Epithelial cell of proximal tubule (primary cell): ENCODE measurements at regions not wholly inside any gene's neighbourhood (a gene's known extent, or its start where the extent isn't known, plus 50 kb on each side); places are given as distances from the start of the nearest gene placed in this dataset.

ENCODE experiments used
- DNase-seq: peaks from one replicate; pipeline ENCODE4 v3.0.0-alpha.2; 2011; ENCODE audit warnings: low read depth
- H3K4me3 ChIP-seq: 2 replicates; pipeline ENCODE4 v1.5.1; 2011; ENCODE audit warnings: low read depth, mild to moderate bottlenecking, low read length
- CTCF ChIP-seq: conservative IDR thresholded peaks from 2 replicates; pipeline ENCODE4 v1.5.1; 2012; ENCODE audit warnings: low read depth, mild to moderate bottlenecking, low read length

- H3K4me3 ChIP-seq, result no peak overlapping the region
- DNase-seq, result no peak
- TF ChIP-seq CTCF, result no peak
Observed at GRCh38 chr10:60711496-60711895, 66.8 kb upstream of the CDK1 start.

GRCh38 chr10:60710041-60710440, 68.2 kb upstream of the CDK1 start:
- no peak for TF ChIP-seq CTCF
- DNase-seq, result no peak

GRCh38 chr10:60708666-60709065, 69.6 kb upstream of the CDK1 start:
- DNase-seq, result no peak
- no peak for TF ChIP-seq CTCF
- no peak overlapping the region for H3K4me3 ChIP-seq

More at GRCh38 chr10:60710041-60710440, 68.2 kb upstream of the CDK1 start:
- no peak overlapping the region for H3K4me3 ChIP-seq

- DNase-seq, result no peak
- H3K4me3 ChIP-seq, result no peak overlapping the region
- TF ChIP-seq CTCF, result no peak
Observed at GRCh38 chr10:60707841-60708240, 70.4 kb upstream of the CDK1 start.

GRCh38 chr10:60706146-60706545, 72.1 kb upstream of the CDK1 start:
- TF ChIP-seq CTCF, result no peak
- DNase-seq, result no peak
- no peak overlapping the region for H3K4me3 ChIP-seq

- no peak overlapping the region for H3K4me3 ChIP-seq
- no peak for DNase-seq
- TF ChIP-seq CTCF, result no peak
Observed at GRCh38 chr10:60705376-60705775, 72.9 kb upstream of the CDK1 start.

GRCh38 chr10:60704471-60704870, 73.8 kb upstream of the CDK1 start:
- peak; percentile 43 for DNase-seq
- no peak overlapping the region for H3K4me3 ChIP-seq
- no peak for TF ChIP-seq CTCF
